ENCODE measurements at regions not wholly inside any gene's neighbourhood (a gene's known extent, or its start where the extent isn't known, plus 50 kb on each side); places are given as distances from the start of the nearest gene placed in this dataset.
"Not testable (repeated sequence)": the region's sequence is repeated elsewhere in the genome, so short reads cannot be mapped to it uniquely, and the experiment has no call there.

DNA sequence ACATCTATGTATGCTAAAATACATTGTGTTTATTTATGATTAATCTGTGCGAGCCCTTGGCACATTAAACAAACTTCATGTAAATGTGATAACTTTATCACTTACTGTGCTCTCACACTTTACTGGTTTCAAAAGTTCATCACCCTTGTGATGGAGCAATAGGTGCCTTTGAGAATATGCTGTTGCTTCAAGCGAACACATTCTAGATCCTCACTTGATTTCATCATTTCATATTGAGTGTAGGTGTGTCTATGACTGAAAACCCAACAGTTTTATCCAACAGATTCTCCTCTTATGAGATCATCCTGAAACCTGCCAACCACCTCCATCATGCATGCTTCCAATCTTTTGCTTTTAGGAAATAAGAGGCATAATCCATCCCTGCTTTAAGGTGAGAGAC, 854.4 kb downstream of the TMEM121 start:
- DNase-seq: no peak

DNA sequence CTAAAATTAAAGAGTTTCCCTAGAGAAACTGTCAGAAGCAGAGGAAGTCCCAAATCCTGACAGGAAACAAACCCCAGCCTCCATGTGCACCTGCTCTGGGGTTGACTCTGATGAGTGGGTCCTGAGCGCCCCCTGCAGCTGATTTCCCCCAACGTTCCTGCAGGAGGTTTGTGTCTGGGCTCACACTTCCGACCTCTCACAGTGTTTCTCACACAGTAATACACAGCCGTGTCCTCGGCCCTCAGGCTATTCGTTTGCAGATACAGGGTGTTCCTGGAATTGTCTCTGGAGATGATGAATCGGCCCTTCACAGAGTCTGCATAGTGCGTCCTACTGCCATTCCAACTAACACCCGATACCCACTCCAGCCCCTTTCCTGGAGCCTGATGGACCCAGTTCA, 862.8 kb downstream of the TMEM121 start:
- not testable (repeated sequence) for DNase-seq

GRCh38 chr14:106390401-106390800, 864.0 kb downstream of the TMEM121 start:
- DNase-seq: no peak

- DNase-seq: no peak
Measured at GRCh38 chr14:106390947-106391346, 864.6 kb downstream of the TMEM121 start.

- no peak for DNase-seq
Measured at GRCh38 chr14:106393742-106394141, 867.4 kb downstream of the TMEM121 start.

GRCh38 chr14:106395456-106396050, 869.2 kb downstream of the TMEM121 start:
- DNase-seq: no peak

- no peak for DNase-seq
Measured at GRCh38 chr14:106396999-106397398, 870.6 kb downstream of the TMEM121 start.

DNA sequence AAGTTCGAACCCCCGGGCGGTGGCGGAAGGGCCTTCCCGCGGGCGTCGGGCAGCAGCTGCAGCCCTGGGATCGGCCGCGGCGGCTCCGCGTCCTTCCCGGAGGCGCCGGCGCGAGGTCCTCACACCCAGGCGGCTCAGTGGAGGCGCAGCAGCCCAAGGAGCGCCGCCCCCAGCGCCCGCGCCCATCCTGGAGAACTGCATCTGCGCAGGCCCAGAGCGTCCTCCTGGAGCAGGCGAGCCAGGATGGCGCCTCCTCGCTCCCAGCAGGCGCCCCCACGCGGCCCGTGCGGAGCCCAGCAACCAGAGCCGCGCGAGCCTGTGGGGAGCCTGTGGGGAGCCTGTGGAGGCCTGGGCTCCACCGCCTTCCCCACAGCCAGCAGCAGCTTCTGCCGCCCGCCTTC, 872.5 kb downstream of the TMEM121 start:
- not testable (repeated sequence) for DNase-seq

GRCh38 chr14:106401316-106401715, 874.9 kb downstream of the TMEM121 start:
- not testable (repeated sequence) for DNase-seq

DNA sequence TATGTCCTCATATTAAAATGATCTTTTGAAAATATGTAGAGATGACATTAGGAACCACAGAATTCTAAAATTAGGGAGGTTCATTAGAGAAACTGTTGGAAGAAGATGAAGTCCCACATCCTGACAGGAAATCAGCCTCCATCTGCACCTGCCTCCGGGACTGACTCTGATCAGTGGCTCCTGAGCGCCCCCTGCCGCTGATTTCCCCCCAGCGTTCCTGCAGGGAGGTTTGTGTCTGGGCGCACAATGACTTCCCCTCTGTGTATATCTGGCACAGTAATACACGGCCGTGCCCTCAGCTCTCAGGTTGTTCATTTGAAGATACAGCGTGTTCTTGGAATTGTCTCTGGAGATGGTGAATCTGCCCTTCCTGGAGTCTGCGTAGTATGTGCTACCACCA, 883.8 kb downstream of the TMEM121 start:
- not testable (repeated sequence) for DNase-seq

GRCh38 chr14:106414464-106414863, 888.1 kb downstream of the TMEM121 start:
- no peak for DNase-seq

GRCh38 chr14:106417224-106418049, 891.1 kb downstream of the TMEM121 start:
- DNase-seq: no peak

- DNase-seq: no peak
Measured at GRCh38 chr14:106419376-106419965, 893.1 kb downstream of the TMEM121 start.

DNA sequence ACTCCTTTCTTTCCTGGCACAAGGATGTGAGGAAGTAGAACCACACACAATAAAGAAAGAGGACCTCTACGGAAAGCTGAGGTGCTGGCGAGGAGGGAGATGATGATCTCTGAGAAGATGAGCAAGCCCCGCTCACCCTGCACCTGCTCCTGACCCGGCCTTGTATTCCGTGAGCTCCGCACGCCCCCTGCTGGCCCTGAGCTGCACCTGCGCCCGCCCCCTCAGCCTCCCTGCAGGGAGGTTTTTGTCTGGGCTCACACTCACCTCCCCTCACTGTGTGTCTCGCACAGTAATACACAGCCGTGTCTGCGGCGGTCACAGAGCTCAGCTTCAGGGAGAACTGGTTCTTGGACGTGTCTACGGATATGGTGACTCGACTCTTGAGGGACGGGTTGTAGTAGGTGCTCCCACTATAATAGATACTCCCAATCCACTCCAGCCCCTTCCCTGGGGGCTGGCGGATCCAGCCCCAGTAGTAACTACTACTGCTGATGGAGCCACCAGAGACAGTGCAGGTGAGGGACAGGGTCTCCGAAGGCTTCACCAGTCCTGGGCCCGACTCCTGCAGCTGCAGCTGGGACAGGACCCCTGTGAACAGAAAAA, 895.1 kb downstream of the TMEM121 start:
- DNase-seq: not testable (repeated sequence)

DNA sequence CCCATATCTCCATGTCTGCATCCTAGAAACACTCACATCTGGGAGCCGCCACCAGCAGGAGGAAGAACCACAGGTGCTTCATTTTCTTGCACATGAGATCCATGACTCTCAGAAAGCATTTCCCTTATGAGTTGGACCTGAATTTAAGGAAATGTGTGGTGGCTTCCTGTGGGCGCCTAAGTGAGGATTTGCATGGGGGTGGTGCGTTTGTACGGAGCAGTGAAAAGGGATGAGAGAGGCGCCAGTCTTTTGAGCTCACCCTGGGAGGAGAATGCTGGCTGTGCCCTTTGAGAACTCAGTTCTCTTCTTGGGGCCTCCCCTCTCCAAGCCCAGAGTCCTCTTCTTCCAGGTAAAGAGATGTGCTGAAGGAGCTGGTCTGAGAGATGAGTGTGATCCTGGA, 895.7 kb downstream of the TMEM121 start:
- DNase-seq: no peak

DNA sequence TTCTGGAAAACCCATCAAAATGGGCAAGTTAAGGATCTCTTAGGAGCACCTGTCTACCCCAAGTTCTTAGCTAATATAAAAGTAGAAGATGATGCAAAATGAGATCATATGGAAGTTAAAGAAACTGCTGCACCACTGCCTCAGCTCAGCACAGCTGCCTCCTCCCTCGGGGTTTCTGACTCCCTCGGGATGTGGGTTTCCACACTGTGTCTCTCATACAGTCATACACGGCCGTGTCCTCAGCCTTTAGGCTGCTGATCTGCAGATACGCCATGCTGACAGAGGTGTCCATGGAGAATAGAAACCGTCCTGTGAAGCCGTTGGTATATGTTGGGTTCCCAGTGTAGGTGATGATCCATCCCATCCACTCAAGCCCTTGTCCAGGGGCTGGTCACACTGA, 898.8 kb downstream of the TMEM121 start:
- not testable (repeated sequence) for DNase-seq

GRCh38 chr14:106436310-106436905, 910.0 kb downstream of the TMEM121 start:
- no peak for DNase-seq

DNA sequence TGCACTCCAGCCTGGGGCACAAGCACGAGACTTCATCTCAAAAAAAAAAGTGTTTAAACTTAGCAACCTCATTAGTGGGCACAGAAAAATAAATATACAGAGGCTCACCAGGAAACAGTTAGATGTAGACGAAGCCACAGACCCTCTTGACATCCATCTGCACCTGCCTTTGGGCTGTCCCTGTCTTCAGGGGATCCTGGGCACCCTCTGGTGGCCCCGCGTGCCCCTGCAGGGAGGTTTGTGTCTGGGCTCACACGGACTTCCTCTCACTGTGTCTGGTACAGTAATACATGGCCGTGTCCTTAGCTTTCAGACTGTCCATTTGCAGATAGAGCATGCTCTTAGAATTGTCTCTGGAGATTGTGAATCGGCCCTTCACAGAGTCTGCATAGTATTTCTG, 916.5 kb downstream of the TMEM121 start:
- DNase-seq: no peak

DNA sequence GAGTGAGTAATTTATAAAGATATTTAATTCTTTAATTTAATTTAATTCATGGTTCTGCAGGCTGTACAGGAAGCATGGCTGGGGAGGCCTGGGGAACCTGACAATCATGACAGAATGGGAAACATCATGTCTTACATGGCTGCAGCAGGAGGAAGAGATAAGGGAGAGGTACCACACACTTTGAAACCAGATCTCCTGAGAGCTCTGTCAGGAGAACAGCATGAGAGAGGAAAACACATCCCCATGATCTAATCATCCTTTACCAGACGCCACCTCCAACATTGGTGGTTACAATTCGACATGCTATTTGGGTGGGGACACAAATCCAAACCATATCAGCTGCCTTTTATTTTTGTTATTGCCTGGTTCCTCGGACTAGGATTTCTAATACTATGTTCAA, 928.6 kb downstream of the TMEM121 start:
- no peak for DNase-seq

DNA sequence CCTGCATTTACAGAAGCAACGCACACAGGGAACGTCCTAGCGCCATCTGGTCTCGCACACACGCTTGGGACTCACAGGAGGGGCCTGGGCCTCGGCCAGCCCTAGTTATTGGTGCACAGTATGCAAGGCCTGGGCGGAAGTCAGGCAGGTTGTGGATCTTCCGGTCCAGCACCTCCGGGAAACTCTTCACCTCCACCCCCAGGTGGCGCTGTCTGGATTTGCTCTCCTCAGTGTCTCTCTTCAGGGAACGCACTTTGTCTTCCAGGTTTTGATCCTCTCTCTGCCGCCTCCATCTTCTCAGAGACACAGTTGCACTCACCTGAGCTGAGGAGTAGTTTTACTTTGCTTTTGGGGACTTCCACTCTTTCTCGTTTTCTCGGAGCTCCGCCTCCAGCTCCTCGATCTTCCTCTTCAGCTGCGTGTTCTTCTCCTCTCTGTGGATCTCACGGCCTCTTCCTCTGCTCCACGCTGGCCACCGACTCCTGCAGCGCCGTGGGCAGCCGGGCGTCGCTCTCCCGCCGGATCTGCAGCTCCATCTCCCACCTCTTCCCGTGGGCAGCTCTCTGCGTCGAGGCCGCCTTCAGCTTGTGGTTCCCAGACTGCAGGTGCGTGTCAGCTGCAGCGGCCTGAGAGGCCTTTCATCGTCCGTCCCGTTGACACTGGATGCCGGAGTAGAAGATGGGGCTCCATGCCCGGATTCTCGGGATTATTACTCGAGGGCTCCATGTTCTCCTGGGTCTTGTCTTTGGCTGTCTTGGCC, 933.8 kb downstream of the TMEM121 start:
- DNase-seq: no peak

GRCh38 chr14:106460916-106461315, 934.5 kb downstream of the TMEM121 start:
- DNase-seq: no peak

- DNase-seq: not testable (repeated sequence)
Measured at GRCh38 chr14:106466483-106466882, 940.1 kb downstream of the TMEM121 start.

All from hippocampal formation (tissue), 2 donors.